GM19468 (cell line): ENCODE measurements at regions not wholly inside any gene's neighbourhood (a gene's known extent, or its start where the extent isn't known, plus 50 kb on each side); places are given as distances from the start of the nearest gene placed in this dataset.
"Not testable (repeated sequence)": the region's sequence is repeated elsewhere in the genome, so short reads cannot be mapped to it uniquely, and the experiment has no call there.

Experiments used
- ATAC-seq: cut with Tn5 transposase; IDR thresholded peaks from one replicate; pipeline ENCODE4 v1.9.1; 2021; ENCODE audit warnings: mild to moderate bottlenecking, moderate library complexity, moderate number of reproducible peaks; ENCODE audit not compliant: unreplicated experiment; ENCODE audit errors: extremely low read depth

GRCh38 chr11:29495676-29496075 lies 521.2 kb downstream of the KCNA4 start:
- ATAC-seq = no peak

DNA sequence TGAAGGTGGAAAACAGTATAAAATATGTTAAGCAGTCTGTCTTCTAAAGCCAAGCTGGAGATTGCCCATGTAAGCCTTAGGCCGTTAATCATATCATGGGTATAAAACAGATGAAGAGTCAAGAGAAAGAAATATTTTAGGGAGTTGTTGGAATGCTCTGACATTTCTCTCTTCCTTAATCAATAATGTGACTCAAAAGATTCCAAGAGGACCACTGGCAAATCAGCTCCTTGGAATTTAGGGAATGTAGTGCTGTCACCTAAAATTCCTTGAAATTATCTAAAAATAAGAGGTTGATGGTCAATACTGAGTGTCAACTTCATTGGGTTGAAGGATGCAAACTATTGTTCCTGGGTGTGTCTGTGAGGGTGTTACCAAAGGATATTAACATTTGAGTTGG lies 525.9 kb downstream of the KCNA4 start:
- ATAC-seq = no peak

DNA sequence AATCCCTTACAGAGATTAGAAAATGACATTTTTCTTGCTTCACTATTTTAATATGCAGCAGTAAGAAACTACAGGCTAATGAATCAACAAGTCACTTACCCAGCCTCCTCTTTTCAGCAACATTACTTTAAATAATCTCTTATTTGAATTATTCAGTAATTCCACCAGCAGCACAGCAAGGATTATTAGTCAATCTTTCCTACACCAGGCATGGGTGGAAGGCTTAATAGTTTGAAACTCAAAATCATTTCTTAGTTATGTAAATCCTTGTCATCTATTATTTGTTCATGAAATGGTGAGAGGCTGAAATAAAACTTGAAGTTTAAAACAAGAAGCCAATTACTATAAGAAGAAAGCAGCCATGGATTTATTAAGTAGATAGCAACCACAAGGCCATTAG lies 530.5 kb downstream of the KCNA4 start:
- ATAC-seq = no peak

DNA sequence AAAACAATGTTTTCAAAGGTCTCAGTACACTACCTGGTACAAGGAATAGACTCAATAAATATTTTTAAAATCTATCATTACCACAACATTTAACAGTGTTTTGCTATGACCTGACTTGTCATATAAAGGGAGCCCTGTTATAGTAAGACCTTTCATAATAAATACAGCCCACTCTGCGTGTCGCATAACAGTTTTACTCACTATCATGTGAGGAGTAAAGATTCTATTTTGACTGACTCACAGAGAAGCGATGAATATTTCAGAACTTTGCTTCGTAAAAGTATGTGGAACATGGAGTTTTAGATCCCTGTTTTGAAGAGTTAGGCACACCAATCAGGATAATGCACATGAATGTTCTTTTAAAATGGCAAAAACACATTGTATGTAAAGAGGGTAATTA lies 531.2 kb downstream of the KCNA4 start:
- ATAC-seq = no peak

DNA sequence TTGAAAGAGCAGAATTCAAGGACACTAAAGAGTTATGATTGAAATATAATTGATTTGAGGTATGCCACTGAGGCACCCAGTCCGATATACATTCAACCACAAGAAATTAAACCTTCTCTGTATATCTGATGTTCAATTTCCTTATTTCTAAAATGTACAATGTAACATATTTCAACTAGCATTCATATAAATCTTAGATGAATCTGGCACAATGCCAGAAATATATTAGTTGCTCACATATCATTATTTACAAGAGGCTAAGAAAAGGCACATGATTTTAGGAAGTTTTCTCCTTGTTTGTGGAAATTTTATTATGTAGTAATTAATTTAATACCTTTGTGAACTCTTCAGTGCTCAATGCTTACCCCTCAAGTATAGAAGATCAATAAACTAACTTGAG lies 532.3 kb downstream of the KCNA4 start:
- ATAC-seq = no peak

- no peak for ATAC-seq
Observed at GRCh38 chr11:29483831-29484230, 533.0 kb downstream of the KCNA4 start.

GRCh38 chr11:29482510-29482909 lies 534.3 kb downstream of the KCNA4 start:
- ATAC-seq = no peak

GRCh38 chr11:29481738-29482137 lies 535.1 kb downstream of the KCNA4 start:
- ATAC-seq = no peak

- no peak for ATAC-seq
Observed at GRCh38 chr11:29480981-29481380, 535.8 kb downstream of the KCNA4 start.

DNA sequence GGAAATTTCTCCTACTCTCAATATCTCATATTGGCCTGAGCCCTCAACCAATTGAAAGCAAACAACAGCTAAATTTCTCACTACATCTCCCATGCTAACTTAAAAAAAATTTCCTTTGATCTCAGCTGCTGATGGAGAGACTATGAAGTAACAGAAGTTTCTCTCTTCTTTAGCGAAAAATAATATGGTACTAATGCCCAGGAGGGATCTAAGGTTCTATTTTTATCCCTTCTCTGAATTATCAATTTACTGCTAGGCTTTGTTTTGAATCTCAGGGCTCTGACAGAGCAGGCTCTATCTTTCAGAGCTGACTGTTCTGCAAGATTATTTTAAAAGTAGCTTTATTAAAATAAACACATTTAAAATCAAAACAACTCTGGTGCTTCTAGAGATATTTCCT lies 558.6 kb downstream of the KCNA4 start:
- no peak for ATAC-seq

GRCh38 chr11:29452146-29452545 lies 564.7 kb downstream of the KCNA4 start:
- ATAC-seq = no peak

DNA sequence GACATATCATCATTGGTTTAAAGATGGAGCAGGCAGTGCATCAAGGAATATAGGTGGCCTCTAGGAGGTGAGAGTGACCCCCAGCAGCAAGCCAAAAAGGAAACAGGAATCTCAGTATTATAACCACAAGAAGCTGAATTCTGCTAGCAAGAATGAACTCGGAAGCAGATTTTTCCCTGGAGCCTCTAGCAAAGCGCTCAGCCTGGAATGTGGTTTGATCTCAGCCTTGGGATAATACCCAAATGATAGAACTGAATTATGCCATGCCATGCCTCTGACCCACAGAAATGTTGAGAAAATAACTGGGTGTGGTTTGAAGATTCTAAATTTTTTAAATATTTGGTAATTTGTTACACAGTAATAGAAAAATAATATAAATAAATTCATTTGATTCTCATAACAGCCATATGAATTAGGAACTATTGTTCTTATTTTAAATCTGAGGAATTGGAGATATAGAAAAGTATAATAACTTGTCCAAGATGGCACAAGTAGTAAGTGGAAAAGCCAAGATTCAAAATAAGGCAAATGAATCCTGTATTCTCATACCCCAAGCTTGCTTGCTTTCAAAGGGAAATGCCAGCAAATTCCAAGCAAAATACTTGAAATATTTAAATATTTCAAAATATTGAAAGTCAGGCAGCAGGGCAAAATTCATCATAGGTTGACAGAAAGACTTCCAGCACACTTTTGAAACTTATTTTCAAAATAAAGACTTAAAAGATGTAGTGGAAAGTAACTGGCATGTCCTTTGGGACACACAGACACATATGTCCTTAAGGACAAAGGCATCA lies 567.4 kb downstream of the KCNA4 start:
- no peak for ATAC-seq

GRCh38 chr11:29448246-29448877 lies 568.5 kb downstream of the KCNA4 start:
- no peak for ATAC-seq

GRCh38 chr11:29447821-29448220 lies 569.0 kb downstream of the KCNA4 start:
- no peak for ATAC-seq

DNA sequence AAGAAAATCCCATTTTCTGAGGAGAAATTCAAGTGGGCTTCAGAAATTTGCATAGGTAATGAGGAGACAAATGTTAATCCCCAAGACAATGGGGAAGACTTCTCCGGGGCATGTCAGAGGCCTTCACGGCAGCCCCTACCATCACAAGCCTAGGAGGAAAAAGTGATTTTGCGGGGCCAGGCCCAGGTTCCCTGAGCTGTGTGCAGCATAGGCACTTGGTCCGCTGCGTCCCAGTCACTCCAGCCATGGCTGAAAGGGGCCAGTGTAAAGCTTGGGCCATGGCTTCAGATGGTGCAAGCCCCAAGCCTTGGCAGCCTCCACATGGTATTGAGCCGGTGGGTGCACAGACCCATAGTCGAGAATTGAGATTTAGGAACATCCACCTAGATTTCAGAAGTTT lies 570.7 kb downstream of the KCNA4 start:
- no peak for ATAC-seq

DNA sequence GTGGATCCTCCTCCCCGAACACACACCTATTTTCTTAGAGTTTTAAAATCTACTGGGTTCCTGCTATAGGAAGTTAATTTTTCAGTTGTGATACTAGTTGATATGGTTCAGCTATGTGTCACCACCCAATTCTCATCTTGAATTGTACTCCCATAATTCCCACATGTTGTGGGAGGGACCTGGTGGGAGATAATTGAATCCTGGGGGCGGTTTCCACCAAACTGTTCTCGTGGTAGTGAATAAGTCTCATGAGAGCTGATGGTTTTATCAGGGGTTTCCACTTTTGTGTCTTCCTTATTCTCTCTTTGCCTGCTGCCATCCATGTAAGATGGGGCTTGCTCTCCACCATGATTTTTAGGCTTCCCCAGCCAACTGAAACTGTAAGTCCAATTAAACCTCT lies 571.6 kb downstream of the KCNA4 start:
- not testable (repeated sequence) for ATAC-seq

DNA sequence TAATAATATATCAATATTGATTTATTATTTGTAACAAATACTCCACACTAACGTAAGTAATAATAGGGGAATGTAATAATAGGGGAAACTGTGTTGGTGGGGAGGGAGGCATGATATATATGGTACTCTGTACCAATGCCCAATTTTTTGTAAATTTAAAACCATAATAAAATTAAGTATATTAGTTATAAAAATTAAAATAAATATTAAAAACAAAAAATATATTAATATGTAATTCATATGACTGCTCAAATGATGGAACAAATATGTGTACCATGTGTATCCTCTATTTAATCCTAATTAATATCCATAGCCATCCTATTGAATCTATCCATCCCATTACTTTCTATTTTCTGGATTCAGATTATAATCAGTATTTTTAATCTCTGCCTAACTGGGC lies 578.0 kb downstream of the KCNA4 start:
- no peak for ATAC-seq

- no peak for ATAC-seq
Observed at GRCh38 chr11:29435421-29435820, 581.4 kb downstream of the KCNA4 start.

DNA sequence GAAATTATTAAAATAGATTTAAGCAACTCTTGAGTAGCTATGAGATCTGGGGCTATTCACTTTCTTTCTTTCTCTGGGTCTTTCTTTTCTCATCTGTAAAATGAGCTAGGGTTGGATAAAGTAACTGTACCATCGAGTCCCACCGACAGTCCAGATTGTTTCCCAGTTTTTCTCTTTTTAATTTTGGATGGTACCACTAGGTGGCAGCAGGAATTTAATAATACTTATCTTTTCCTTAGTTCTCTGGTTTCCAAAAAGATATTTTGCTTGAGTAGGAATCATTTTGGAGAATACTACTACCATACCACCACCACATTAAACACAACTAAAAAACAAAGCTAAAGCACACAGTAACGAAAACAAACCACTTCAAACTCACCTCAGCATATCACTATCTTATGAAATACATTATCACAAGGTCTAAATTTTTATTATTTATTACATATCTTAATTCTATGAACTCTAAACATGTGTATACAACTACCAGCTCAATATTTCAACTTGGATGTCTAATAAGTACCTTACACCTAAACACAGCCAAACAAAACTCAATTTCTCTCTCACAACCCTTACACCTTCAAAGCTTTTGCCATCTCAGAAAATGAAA lies 584.0 kb downstream of the KCNA4 start:
- ATAC-seq = no peak

DNA sequence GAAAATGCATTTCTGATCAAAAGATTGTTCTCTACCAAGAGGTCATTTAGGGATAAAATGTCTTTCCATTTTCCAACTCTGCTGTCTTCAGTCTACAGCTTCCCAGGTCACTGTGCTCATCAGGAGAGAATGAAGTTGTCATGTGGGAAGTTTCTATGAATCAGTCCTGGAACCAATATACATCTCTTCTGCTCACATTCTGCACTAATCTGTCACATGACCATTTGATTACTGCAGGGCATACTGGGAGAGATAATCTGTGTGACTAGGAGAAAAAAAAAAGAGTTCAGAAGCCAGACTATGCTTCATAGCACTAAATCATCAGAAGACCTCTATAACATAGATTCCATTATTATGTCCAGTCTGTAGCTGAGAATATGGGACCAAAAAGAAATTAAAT lies 611.5 kb downstream of the KCNA4 start:
- ATAC-seq = no peak

- no peak for ATAC-seq
Observed at GRCh38 chr11:29395555-29396072, 621.2 kb downstream of the KCNA4 start.
